Upper lobe of left lung (tissue), 4 donors: ENCODE measurements at regions not wholly inside any gene's neighbourhood (a gene's known extent, or its start where the extent isn't known, plus 50 kb on each side); places are given as distances from the start of the nearest gene placed in this dataset.

Experiments
- EP300 ChIP-seq, 4 donors: sonication (generic); formaldehyde crosslinking; IDR thresholded peaks; one replicate each; pipeline ENCODE4 v1.5.1; 2017; ENCODE audit warnings: antibody characterized with exemption in 4 of 4, control low read depth in 2 of 4
- POLR2A ChIP-seq, 4 donors: fragments of 450-650 bp; IDR thresholded peaks; one replicate each; pipeline ENCODE4 v1.5.1; 2016 to 2017; ENCODE audit warnings: antibody characterized with exemption in 4 of 4, mild to moderate bottlenecking in 2 of 4
- POLR2AphosphoS5 ChIP-seq, 2 donors: sonication (generic); formaldehyde crosslinking; IDR thresholded peaks; one replicate each; pipeline ENCODE4 v1.5.1; 2017; ENCODE audit warnings: antibody characterized with exemption in 2 of 2
- TF ChIP-seq, protein P1 (sequence below), 6 experiments: fragments of 450-650 bp in 4 of 6; fragments of 200-600 bp in 2 of 6; sonication (generic) in 2 of 6; IDR thresholded peaks; one replicate each; pipeline ENCODE4 v1.5.1; 2016 to 2019; ENCODE audit warnings: antibody characterized with exemption in 6 of 6

DNA sequence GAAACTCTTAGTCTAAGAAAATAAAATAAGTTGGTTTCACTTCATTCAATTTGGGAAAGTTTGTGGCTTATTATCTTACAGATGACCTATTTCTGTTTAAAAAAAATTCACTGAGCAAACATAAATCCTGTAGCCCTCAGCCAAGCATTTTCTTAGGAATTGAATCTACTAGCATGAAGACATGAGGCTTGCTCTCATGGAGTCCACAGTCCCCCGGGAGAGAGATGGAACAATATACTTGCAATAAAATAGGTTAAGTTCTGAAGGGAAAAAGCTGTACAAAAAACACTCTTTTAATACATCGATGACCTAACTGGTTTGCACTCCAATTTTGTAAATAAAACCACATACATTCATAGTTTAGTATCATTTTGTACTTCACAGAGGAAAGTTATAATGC lies 642.6 kb upstream of the FAM241A start:
- TF ChIP-seq, protein P1, sequence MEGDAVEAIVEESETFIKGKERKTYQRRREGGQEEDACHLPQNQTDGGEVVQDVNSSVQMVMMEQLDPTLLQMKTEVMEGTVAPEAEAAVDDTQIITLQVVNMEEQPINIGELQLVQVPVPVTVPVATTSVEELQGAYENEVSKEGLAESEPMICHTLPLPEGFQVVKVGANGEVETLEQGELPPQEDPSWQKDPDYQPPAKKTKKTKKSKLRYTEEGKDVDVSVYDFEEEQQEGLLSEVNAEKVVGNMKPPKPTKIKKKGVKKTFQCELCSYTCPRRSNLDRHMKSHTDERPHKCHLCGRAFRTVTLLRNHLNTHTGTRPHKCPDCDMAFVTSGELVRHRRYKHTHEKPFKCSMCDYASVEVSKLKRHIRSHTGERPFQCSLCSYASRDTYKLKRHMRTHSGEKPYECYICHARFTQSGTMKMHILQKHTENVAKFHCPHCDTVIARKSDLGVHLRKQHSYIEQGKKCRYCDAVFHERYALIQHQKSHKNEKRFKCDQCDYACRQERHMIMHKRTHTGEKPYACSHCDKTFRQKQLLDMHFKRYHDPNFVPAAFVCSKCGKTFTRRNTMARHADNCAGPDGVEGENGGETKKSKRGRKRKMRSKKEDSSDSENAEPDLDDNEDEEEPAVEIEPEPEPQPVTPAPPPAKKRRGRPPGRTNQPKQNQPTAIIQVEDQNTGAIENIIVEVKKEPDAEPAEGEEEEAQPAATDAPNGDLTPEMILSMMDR (IDR thresholded peaks at IDR 0.05) = no peak
- TF ChIP-seq POLR2A (IDR thresholded peaks at IDR 0.05) = no peak
- TF ChIP-seq EP300 (IDR thresholded peaks at IDR 0.05) = no peak
- TF ChIP-seq POLR2AphosphoS5 (IDR thresholded peaks at IDR 0.05) = no peak
